ENCODE measurements at regions not wholly inside any gene's neighbourhood (a gene's known extent, or its start where the extent isn't known, plus 50 kb on each side); places are given as distances from the start of the nearest gene placed in this dataset.
"Not testable (repeated sequence)": the region's sequence is repeated elsewhere in the genome, so short reads cannot be mapped to it uniquely, and the experiment has no call there.

GRCh38 chr5:86127696-86128095 is 490.0 kb upstream of the COX7C start:
- CTCF ChIA-PET = no interaction called here
- Mint-ChIP-seq H3K9me3 (no peaks in the 10 kb centered on the region), H3K4me3 (no peak overlapping the region), H3K36me3 (ENCODE audit: low read depth) (no peaks in the 10 kb centered on the region), H3K27me3 (no peaks in the 10 kb centered on the region), H3K27ac (no peak overlapping the region), H3K4me1 (no peaks in the 10 kb centered on the region)
- no peak for DNase-seq
- POLR2A ChIA-PET = no interaction called here

DNA sequence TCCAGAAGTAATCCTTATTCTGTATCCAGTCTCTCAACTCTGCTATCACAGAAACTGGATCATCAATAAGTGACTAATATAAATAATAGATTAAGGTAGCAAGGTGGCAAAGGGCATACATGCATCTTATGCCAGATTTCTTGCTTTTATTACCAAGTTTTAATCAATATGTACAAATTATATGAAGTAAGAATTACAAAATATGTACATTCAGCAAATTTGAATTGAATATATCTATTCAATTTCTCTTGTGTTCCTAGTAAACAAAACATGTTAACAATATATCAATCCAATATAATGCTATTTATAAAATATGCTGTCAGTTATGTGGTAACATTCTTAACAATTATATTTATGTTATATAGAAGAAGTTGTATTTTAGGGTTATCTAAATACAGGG is 488.7 kb upstream of the COX7C start:
- no peak overlapping the region for H3K4me3 Mint-ChIP-seq
- H3K4me1 Mint-ChIP-seq = no peaks in the 10 kb centered on the region
- H3K27me3 Mint-ChIP-seq = no peaks in the 10 kb centered on the region
- no peak overlapping the region for H3K27ac Mint-ChIP-seq
- no peaks in the 10 kb centered on the region for H3K36me3 Mint-ChIP-seq (ENCODE audit: low read depth)
- POLR2A ChIA-PET = no interaction called here
- CTCF ChIA-PET = no interaction called here
- DNase-seq = no peak
- no peaks in the 10 kb centered on the region for H3K9me3 Mint-ChIP-seq

DNA sequence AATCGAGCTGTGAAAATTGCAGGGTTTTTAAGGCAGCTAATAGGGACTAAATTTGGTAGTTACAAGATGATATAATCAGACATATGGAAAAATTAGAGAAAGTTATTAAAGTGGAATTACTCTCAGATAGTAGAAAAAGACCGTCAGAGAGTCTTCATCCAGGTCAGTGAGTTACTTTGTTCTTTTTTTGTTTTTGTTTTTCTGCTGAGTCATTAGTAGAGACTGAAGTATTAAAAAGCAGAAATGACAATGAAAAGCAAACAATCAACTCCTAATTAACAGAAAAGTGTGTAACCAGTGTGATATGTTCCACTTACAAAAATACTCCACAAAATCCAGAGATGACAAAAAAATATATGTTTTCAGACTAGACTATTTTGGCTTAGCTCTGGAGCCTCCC is 480.4 kb upstream of the COX7C start:
- Mint-ChIP-seq H3K36me3 (ENCODE audit: low read depth) (no peaks in the 10 kb centered on the region), H3K4me1 (no peaks in the 10 kb centered on the region), H3K9me3 (no peaks in the 10 kb centered on the region), H3K27me3 (no peaks in the 10 kb centered on the region), H3K27ac (no peak overlapping the region), H3K4me3 (no peak overlapping the region)
- POLR2A ChIA-PET = no interaction called here
- CTCF ChIA-PET = no interaction called here
- no peak for DNase-seq

DNA sequence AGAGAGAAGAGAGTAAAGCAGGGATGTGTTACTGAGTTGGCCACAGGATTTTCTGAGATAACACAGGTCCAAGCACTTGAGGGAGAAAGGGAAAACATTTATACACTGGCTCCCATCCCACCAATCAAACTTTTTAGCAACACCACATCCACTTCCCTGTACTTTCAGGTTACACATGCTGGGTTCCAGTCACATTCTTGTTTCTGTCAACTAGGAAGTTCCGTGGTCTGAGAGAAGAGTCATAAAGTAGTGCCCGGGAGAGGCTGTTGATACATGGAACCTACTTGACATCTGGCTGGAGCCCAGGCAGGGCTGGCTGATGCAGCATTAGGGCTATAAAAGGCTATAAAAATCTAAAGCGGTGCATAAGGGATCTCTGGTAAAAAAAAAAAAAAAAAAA is 473.9 kb upstream of the COX7C start:
- no peaks in the 10 kb centered on the region for H3K27me3 Mint-ChIP-seq
- no peak overlapping the region for H3K4me3 Mint-ChIP-seq
- peaks cover 4% of the 10 kb centered on the region for H3K9me3 Mint-ChIP-seq
- H3K27ac Mint-ChIP-seq = no peak overlapping the region
- DNase-seq = no peak
- no peaks in the 10 kb centered on the region for H3K36me3 Mint-ChIP-seq (ENCODE audit: low read depth)
- ChIA-PET CTCF (no interaction called here), POLR2A (no interaction called here)
- H3K4me1 Mint-ChIP-seq = no peaks in the 10 kb centered on the region

GRCh38 chr5:86152988-86153560 is 464.7 kb upstream of the COX7C start:
- Mint-ChIP-seq H3K4me1 (no peaks in the 10 kb centered on the region), H3K4me3 (no peak overlapping the region), H3K36me3 (ENCODE audit: low read depth) (no peaks in the 10 kb centered on the region), H3K9me3 (peaks cover under 1% of the 10 kb centered on the region), H3K27me3 (no peaks in the 10 kb centered on the region), H3K27ac (no peak overlapping the region)
- ChIA-PET POLR2A (no interaction called here), CTCF (no interaction called here)
- DNase-seq = no peak

- no peak overlapping the region for H3K4me3 Mint-ChIP-seq
- H3K27me3 Mint-ChIP-seq = no peaks in the 10 kb centered on the region
- ChIA-PET POLR2A (no interaction called here), CTCF (no interaction called here)
- no peak for DNase-seq
- H3K9me3 Mint-ChIP-seq = no peaks in the 10 kb centered on the region
- H3K36me3 Mint-ChIP-seq (ENCODE audit: low read depth) = no peaks in the 10 kb centered on the region
- H3K27ac Mint-ChIP-seq = no peak overlapping the region
- H3K4me1 Mint-ChIP-seq = no peaks in the 10 kb centered on the region
These were observed 461.9 kb upstream of the COX7C start for GRCh38 chr5:86155796-86156195.

- no peaks in the 10 kb centered on the region for H3K27me3 Mint-ChIP-seq
These were observed 447.5 kb upstream of the COX7C start for GRCh38 chr5:86170194-86170593.

GRCh38 chr5:86175224-86175623 is 442.5 kb upstream of the COX7C start:
- no peaks in the 10 kb centered on the region for H3K36me3 Mint-ChIP-seq (ENCODE audit: low read depth)
- ChIA-PET CTCF (no interaction called here), POLR2A (no interaction called here)
- H3K4me3 Mint-ChIP-seq = no peak overlapping the region
- H3K4me1 Mint-ChIP-seq = no peaks in the 10 kb centered on the region
- H3K27me3 Mint-ChIP-seq = no peaks in the 10 kb centered on the region
- H3K27ac Mint-ChIP-seq = no peak overlapping the region
- no peak for DNase-seq
- no peaks in the 10 kb centered on the region for H3K9me3 Mint-ChIP-seq

More at GRCh38 chr5:86170194-86170593, 447.5 kb upstream of the COX7C start:
- Mint-ChIP-seq H3K4me3 (no peak overlapping the region), H3K36me3 (ENCODE audit: low read depth) (no peaks in the 10 kb centered on the region), H3K4me1 (no peaks in the 10 kb centered on the region), H3K9me3 (no peaks in the 10 kb centered on the region), H3K27ac (no peak overlapping the region)
- DNase-seq = no peak
- CTCF ChIA-PET = no interaction called here
- POLR2A ChIA-PET = no interaction called here

GRCh38 chr5:86199287-86199686 is 418.5 kb upstream of the COX7C start:
- CTCF ChIA-PET = no interaction called here
- POLR2A ChIA-PET = no interaction called here
- Mint-ChIP-seq H3K4me3 (no peak overlapping the region), H3K36me3 (ENCODE audit: low read depth) (no peaks in the 10 kb centered on the region), H3K4me1 (no peaks in the 10 kb centered on the region), H3K9me3 (no peaks in the 10 kb centered on the region), H3K27ac (no peak overlapping the region), H3K27me3 (no peaks in the 10 kb centered on the region)
- no peak for DNase-seq

GRCh38 chr5:86228147-86228546 is 389.6 kb upstream of the COX7C start:
- H3K9me3 Mint-ChIP-seq = peaks cover 5% of the 10 kb centered on the region
- POLR2A ChIA-PET = no interaction called here
- no peaks in the 10 kb centered on the region for H3K27me3 Mint-ChIP-seq
- CTCF ChIA-PET = no interaction called here
- no peak overlapping the region for H3K4me3 Mint-ChIP-seq
- no peaks in the 10 kb centered on the region for H3K36me3 Mint-ChIP-seq (ENCODE audit: low read depth)
- DNase-seq = no peak
- no peaks in the 10 kb centered on the region for H3K4me1 Mint-ChIP-seq
- no peak overlapping the region for H3K27ac Mint-ChIP-seq

GRCh38 chr5:86232246-86232645 is 385.5 kb upstream of the COX7C start:
- POLR2A ChIA-PET = no interaction called here
- Mint-ChIP-seq H3K27me3 (no peaks in the 10 kb centered on the region), H3K4me3 (no peak overlapping the region), H3K4me1 (no peaks in the 10 kb centered on the region), H3K9me3 (no peaks in the 10 kb centered on the region), H3K27ac (no peak overlapping the region), H3K36me3 (ENCODE audit: low read depth) (no peaks in the 10 kb centered on the region)
- CTCF ChIA-PET = no interaction called here
- no peak for DNase-seq

GRCh38 chr5:86244153-86244552 is 373.6 kb upstream of the COX7C start:
- ChIA-PET CTCF (no interaction called here), POLR2A (no interaction called here)
- Mint-ChIP-seq H3K27ac (no peak overlapping the region), H3K36me3 (ENCODE audit: low read depth) (no peaks in the 10 kb centered on the region), H3K27me3 (no peaks in the 10 kb centered on the region), H3K9me3 (no peaks in the 10 kb centered on the region), H3K4me1 (no peaks in the 10 kb centered on the region), H3K4me3 (no peak overlapping the region)
- no peak for DNase-seq

GRCh38 chr5:86257871-86258270 is 359.9 kb upstream of the COX7C start:
- no peaks in the 10 kb centered on the region for H3K27me3 Mint-ChIP-seq
- POLR2A ChIA-PET = no interaction called here
- no peaks in the 10 kb centered on the region for H3K9me3 Mint-ChIP-seq
- H3K4me3 Mint-ChIP-seq = no peak overlapping the region
- CTCF ChIA-PET = no interaction called here
- no peak for DNase-seq
- H3K36me3 Mint-ChIP-seq (ENCODE audit: low read depth) = no peaks in the 10 kb centered on the region
- H3K27ac Mint-ChIP-seq = no peak overlapping the region
- no peaks in the 10 kb centered on the region for H3K4me1 Mint-ChIP-seq

- H3K27me3 Mint-ChIP-seq; H3K4me1 Mint-ChIP-seq; H3K9me3 Mint-ChIP-seq; CTCF ChIA-PET; POLR2A ChIA-PET; H3K36me3 Mint-ChIP-seq (ENCODE audit: low read depth); DNase-seq; H3K27ac Mint-ChIP-seq; H3K4me3 Mint-ChIP-seq: not testable (repeated sequence)
These were observed 333.1 kb upstream of the COX7C start for GRCh38 chr5:86284400-86285190.

Data from activated CD4-positive, alpha-beta memory T cell treated with anti-CD3 and anti-CD28 coated beads, Interleukin-2, amount 10 ng/mL, durations not matched to agents 7 days and 5 days (primary cell).